Mesendoderm (in vitro differentiated cells): ENCODE measurements at regions not wholly inside any gene's neighbourhood (a gene's known extent, or its start where the extent isn't known, plus 50 kb on each side); places are given as distances from the start of the nearest gene placed in this dataset.

Experiments
- DNase-seq: peaks from one replicate; pipeline ENCODE4 v3.0.0; 2013
- H2AK5ac ChIP-seq: 2 replicates; pipeline ENCODE4 v1.6.1; 2013; ENCODE audit warnings: low read length, inconsistent platforms
- H2BK120ac ChIP-seq: 2 replicates; pipeline ENCODE4 v1.6.1; 2013; ENCODE audit warnings: low read depth, mild to moderate bottlenecking, low read length, moderate library complexity, mixed read lengths
- H2BK15ac ChIP-seq: replicated peaks from 2 replicates; pipeline ENCODE4 v1.6.1; 2013; ENCODE audit warnings: low read depth, mild to moderate bottlenecking, moderate library complexity
- H2BK5ac ChIP-seq: 2 replicates; pipeline ENCODE4 v1.6.1; 2013; ENCODE audit warnings: low read length, inconsistent platforms
- H3K18ac ChIP-seq: 2 replicates; pipeline ENCODE4 v1.6.1; 2013; ENCODE audit warnings: mild to moderate bottlenecking, low read length, mixed read lengths
- H3K23ac ChIP-seq: one replicate; pipeline ENCODE4 v1.6.1; 2013; ENCODE audit warnings: low read length
- H3K27ac ChIP-seq: 2 replicates; pipeline ENCODE4 v1.5.1; 2013; ENCODE audit warnings: low read depth, mild to moderate bottlenecking, inconsistent platforms, low read length, moderate library complexity
- H3K27me3 ChIP-seq: 2 replicates; pipeline ENCODE4 v1.6.1; 2013; ENCODE audit warnings: low read length, control low read depth, mild to moderate bottlenecking, inconsistent platforms; ENCODE audit not compliant: insufficient read depth, poor library complexity
- H3K36me3 ChIP-seq: 2 replicates; pipeline ENCODE4 v1.6.1; 2013; ENCODE audit warnings: low read length, inconsistent platforms; ENCODE audit not compliant: control insufficient read depth, insufficient read depth
- H3K4ac ChIP-seq: one replicate; pipeline ENCODE4 v1.6.1; 2013; ENCODE audit warnings: low read depth, mild to moderate bottlenecking, low read length, moderate library complexity
- H3K4me1 ChIP-seq: 2 replicates; pipeline ENCODE4 v1.6.1; 2013; ENCODE audit warnings: low read depth, low read length, inconsistent platforms; ENCODE audit not compliant: control insufficient read depth
- H3K4me2 ChIP-seq: 2 replicates; pipeline ENCODE4 v1.6.1; 2013; ENCODE audit warnings: low read length
- H3K4me3 ChIP-seq: 2 replicates; pipeline ENCODE4 v1.5.1; 2013; ENCODE audit warnings: mild to moderate bottlenecking, low read length
- H3K56ac ChIP-seq: one replicate; pipeline ENCODE4 v1.6.1; 2013; ENCODE audit warnings: low read length
- H3K79me1 ChIP-seq: 2 replicates; pipeline ENCODE4 v1.6.1; 2013; ENCODE audit warnings: low read length, inconsistent platforms
- H3K79me2 ChIP-seq: 2 replicates; pipeline ENCODE4 v1.6.1; 2013; ENCODE audit warnings: mild to moderate bottlenecking, low read length; ENCODE audit not compliant: control insufficient read depth, insufficient read depth
- H3K9ac ChIP-seq: 2 replicates; pipeline ENCODE4 v1.6.1; 2013; ENCODE audit warnings: low read length, inconsistent platforms
- H4K5ac ChIP-seq: one replicate; pipeline ENCODE4 v1.6.1; 2013; ENCODE audit warnings: low read length
- H4K8ac ChIP-seq: one replicate; pipeline ENCODE4 v1.6.1; 2013; ENCODE audit warnings: low read depth, mild to moderate bottlenecking, control low read depth, low read length, moderate library complexity
- WGBS: extraction: QIAGEN DNeasy Blood & Tissue Kit; methylation state at CpG from one replicate; pipeline ENCODE4 v1.1.7; 2013; ENCODE audit warnings: low lambda C conversion rate, missing lambda C conversion rate; ENCODE audit not compliant: insufficient coverage; ENCODE audit errors: extremely low coverage; 5-methylcytosine and 5-hydroxymethylcytosine counted together

GRCh38 chr7:26485367-26485934 is 193.8 kb downstream of the SNX10 start:
- H3K4me1 ChIP-seq = no peaks in the 10 kb centered on the region
- H2AK5ac ChIP-seq = no peak overlapping the region
- H3K18ac ChIP-seq = no peak overlapping the region
- no peak overlapping the region for H3K4me3 ChIP-seq
- H3K56ac ChIP-seq = no peak overlapping the region
- H3K4ac ChIP-seq = no peak overlapping the region
- no peak overlapping the region for H2BK5ac ChIP-seq
- no peak overlapping the region for H3K9ac ChIP-seq
- H3K27me3 ChIP-seq = no peaks in the 10 kb centered on the region
- H2BK120ac ChIP-seq = no peak overlapping the region
- H4K8ac ChIP-seq = no peak overlapping the region
- no peak overlapping the region for H4K5ac ChIP-seq
- WGBS = no CpG with 5 or more reads among the region's 6 CpGs
- no peaks in the 10 kb centered on the region for H3K79me1 ChIP-seq
- no peaks in the 10 kb centered on the region for H3K36me3 ChIP-seq
- H2BK15ac ChIP-seq = no peak overlapping the region
- H3K4me2 ChIP-seq = no peak overlapping the region
- H3K23ac ChIP-seq = no peak overlapping the region
- no peak overlapping the region for H3K27ac ChIP-seq
- DNase-seq = no peak
- H3K79me2 ChIP-seq = no peaks in the 10 kb centered on the region

- no peak for DNase-seq
- H3K79me2 ChIP-seq = no peaks in the 10 kb centered on the region
- no peak overlapping the region for H3K9ac ChIP-seq
- no peak overlapping the region for H2AK5ac ChIP-seq
- no peak overlapping the region for H2BK5ac ChIP-seq
- H3K18ac ChIP-seq = no peak overlapping the region
- H4K5ac ChIP-seq = no peak overlapping the region
- no peak overlapping the region for H3K4me3 ChIP-seq
- H3K4me2 ChIP-seq = no peak overlapping the region
- WGBS = no CpG with 5 or more reads among the region's 8 CpGs
- H3K4ac ChIP-seq = no peak overlapping the region
- H4K8ac ChIP-seq = no peak overlapping the region
- no peak overlapping the region for H3K56ac ChIP-seq
- H2BK15ac ChIP-seq = no peak overlapping the region
- no peaks in the 10 kb centered on the region for H3K36me3 ChIP-seq
- H3K27me3 ChIP-seq = no peaks in the 10 kb centered on the region
- H2BK120ac ChIP-seq = no peak overlapping the region
- H3K79me1 ChIP-seq = no peaks in the 10 kb centered on the region
- no peak overlapping the region for H3K23ac ChIP-seq
- no peaks in the 10 kb centered on the region for H3K4me1 ChIP-seq
- H3K27ac ChIP-seq = no peak overlapping the region
Measured at GRCh38 chr7:26486153-26486552, 194.5 kb downstream of the SNX10 start.

GRCh38 chr7:26487780-26488515 is 196.3 kb downstream of the SNX10 start:
- H3K27ac ChIP-seq = no peak overlapping the region
- no peak overlapping the region for H2BK120ac ChIP-seq
- no peak overlapping the region for H2AK5ac ChIP-seq
- no peaks in the 10 kb centered on the region for H3K79me1 ChIP-seq
- H3K4me2 ChIP-seq = no peak overlapping the region
- no peak overlapping the region for H3K4ac ChIP-seq
- no peak overlapping the region for H4K8ac ChIP-seq
- DNase-seq = no peak
- H3K79me2 ChIP-seq = no peaks in the 10 kb centered on the region
- H3K27me3 ChIP-seq = no peaks in the 10 kb centered on the region
- no peak overlapping the region for H3K9ac ChIP-seq
- H3K18ac ChIP-seq = no peak overlapping the region
- H3K4me3 ChIP-seq = no peak overlapping the region
- no peak overlapping the region for H2BK5ac ChIP-seq
- WGBS = no CpG with 5 or more reads among the region's 5 CpGs
- H3K56ac ChIP-seq = no peak overlapping the region
- no peak overlapping the region for H4K5ac ChIP-seq
- no peaks in the 10 kb centered on the region for H3K36me3 ChIP-seq
- no peaks in the 10 kb centered on the region for H3K4me1 ChIP-seq
- H2BK15ac ChIP-seq = no peak overlapping the region
- no peak overlapping the region for H3K23ac ChIP-seq

- Histone ChIP-seq H3K27me3 (no peaks in the 10 kb centered on the region), H3K4me2 (no peak overlapping the region), H3K23ac (no peak overlapping the region), H3K27ac (no peak overlapping the region), H2BK120ac (no peak overlapping the region), H3K4me3 (no peak overlapping the region), H3K4me1 (no peaks in the 10 kb centered on the region), H3K79me2 (no peaks in the 10 kb centered on the region), H3K9ac (no peak overlapping the region), H2BK5ac (no peak overlapping the region), H3K56ac (no peak overlapping the region), H3K36me3 (no peaks in the 10 kb centered on the region), H2AK5ac (no peak overlapping the region), H3K4ac (no peak overlapping the region), H3K79me1 (no peaks in the 10 kb centered on the region), H2BK15ac (no peak overlapping the region), H4K8ac (no peak overlapping the region), H3K18ac (no peak overlapping the region), H4K5ac (no peak overlapping the region)
- no peak for DNase-seq
- no CpG with 5 or more reads among the region's 1 CpG for WGBS
Measured at GRCh38 chr7:26489391-26489790, 197.7 kb downstream of the SNX10 start.

- no peak overlapping the region for H2BK120ac ChIP-seq
- no peak overlapping the region for H4K8ac ChIP-seq
- H3K4ac ChIP-seq = no peak overlapping the region
- no peaks in the 10 kb centered on the region for H3K36me3 ChIP-seq
- no peak overlapping the region for H2AK5ac ChIP-seq
- no peaks in the 10 kb centered on the region for H3K4me1 ChIP-seq
- no CpG with 5 or more reads among the region's 7 CpGs for WGBS
- no peak overlapping the region for H3K27ac ChIP-seq
- no peaks in the 10 kb centered on the region for H3K79me1 ChIP-seq
- no peak overlapping the region for H3K4me2 ChIP-seq
- H3K79me2 ChIP-seq = no peaks in the 10 kb centered on the region
- H3K4me3 ChIP-seq = no peak overlapping the region
- H3K23ac ChIP-seq = no peak overlapping the region
- no peak overlapping the region for H3K9ac ChIP-seq
- H4K5ac ChIP-seq = no peak overlapping the region
- no peak overlapping the region for H3K18ac ChIP-seq
- H3K27me3 ChIP-seq = no peaks in the 10 kb centered on the region
- no peak overlapping the region for H3K56ac ChIP-seq
- H2BK15ac ChIP-seq = no peak overlapping the region
- DNase-seq = no peak
- no peak overlapping the region for H2BK5ac ChIP-seq
Measured at GRCh38 chr7:26489906-26490639, 198.4 kb downstream of the SNX10 start.
